ENCODE measurements at regions not wholly inside any gene's neighbourhood (a gene's known extent, or its start where the extent isn't known, plus 50 kb on each side); places are given as distances from the start of the nearest gene placed in this dataset.

- TF ChIP-seq EP300 (IDR thresholded peaks at IDR 0.05; ENCODE audit: low read depth) (no peak), CTCF (IDR thresholded peaks at IDR 0.05) (no peak)
Observed at GRCh38 chr5:122649080-122649479, 125.8 kb upstream of the SNX2 start.

Measured in transverse colon (tissue), 3 donors.